ENCODE measurements at regions not wholly inside any gene's neighbourhood (a gene's known extent, or its start where the extent isn't known, plus 50 kb on each side); places are given as distances from the start of the nearest gene placed in this dataset.

- no peak for DNase-seq (ENCODE audit: low read depth)
- no peak for TF ChIP-seq CTCF (IDR thresholded peaks at IDR 0.05; ENCODE audit: low read length, missing control alignments)
- no peak overlapping the region for H3K4me3 ChIP-seq (replicated peaks; ENCODE audit: low read depth, low read length)
These were observed 236.3 kb downstream of the ACKR3 start for GRCh38 chr2:236805800-236806531.

DNA sequence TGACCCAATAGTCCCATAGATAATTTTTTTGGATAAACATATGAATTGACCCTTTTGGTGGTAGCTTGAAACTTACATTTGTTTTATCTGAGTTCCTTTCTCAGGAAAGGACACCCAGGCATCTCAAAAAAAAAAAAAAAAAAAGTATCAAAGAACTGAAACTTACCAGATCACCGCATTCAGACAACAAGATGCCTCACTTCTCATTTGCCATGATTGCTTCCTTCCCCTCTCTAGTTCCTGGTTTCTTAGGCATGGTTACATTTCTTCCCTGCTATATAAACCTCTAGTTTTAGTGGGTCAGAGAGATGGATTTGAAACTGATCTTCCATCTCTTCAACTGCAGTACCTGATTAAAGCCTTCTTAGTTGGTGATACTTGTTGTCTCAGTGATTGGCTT lies 240.1 kb downstream of the ACKR3 start:
- no peak for DNase-seq (ENCODE audit: low read depth)
- no peak for TF ChIP-seq CTCF (IDR thresholded peaks at IDR 0.05; ENCODE audit: low read length, missing control alignments)
- H3K4me3 ChIP-seq (replicated peaks; ENCODE audit: low read depth, low read length), result no peak overlapping the region

- DNase-seq (ENCODE audit: low read depth), result no peak
- no peak for TF ChIP-seq CTCF (IDR thresholded peaks at IDR 0.05; ENCODE audit: low read length, missing control alignments)
- H3K4me3 ChIP-seq (replicated peaks; ENCODE audit: low read depth, low read length), result no peak overlapping the region
These were observed 241.5 kb downstream of the ACKR3 start for GRCh38 chr2:236811062-236811656.

DNA sequence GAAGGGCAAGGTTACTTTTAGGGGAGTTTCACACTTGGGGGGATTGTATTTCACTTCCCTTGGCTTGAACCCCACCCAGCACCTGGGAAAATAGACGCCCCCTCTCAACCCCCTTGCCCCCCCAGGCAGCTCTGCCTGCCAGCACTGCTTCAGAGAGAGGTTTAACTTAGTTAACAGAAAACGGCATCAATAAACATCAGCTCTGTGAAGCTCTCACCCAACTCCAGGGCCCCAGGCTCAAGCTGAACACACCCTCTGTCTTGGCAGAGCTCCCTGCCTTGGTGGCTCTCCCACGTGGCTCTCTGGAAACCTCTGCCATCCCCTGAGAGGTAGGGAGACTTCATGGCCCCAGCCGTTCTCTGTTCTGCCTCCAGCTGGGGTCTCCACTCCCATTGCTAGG lies 244.1 kb downstream of the ACKR3 start:
- no peak for DNase-seq (ENCODE audit: low read depth)
- no peak for TF ChIP-seq CTCF (IDR thresholded peaks at IDR 0.05; ENCODE audit: low read length, missing control alignments)
- H3K4me3 ChIP-seq (replicated peaks; ENCODE audit: low read depth, low read length), result no peak overlapping the region

- H3K4me3 ChIP-seq (replicated peaks; ENCODE audit: low read depth, low read length), result no peak overlapping the region
- no peak for TF ChIP-seq CTCF (IDR thresholded peaks at IDR 0.05; ENCODE audit: low read length, missing control alignments)
- no peak for DNase-seq (ENCODE audit: low read depth)
These were observed 245.0 kb downstream of the ACKR3 start for GRCh38 chr2:236814593-236814992.

- TF ChIP-seq CTCF (IDR thresholded peaks at IDR 0.05; ENCODE audit: low read length, missing control alignments), result no peak
- no peak for DNase-seq (ENCODE audit: low read depth)
- H3K4me3 ChIP-seq (replicated peaks; ENCODE audit: low read depth, low read length), result no peak overlapping the region
These were observed 246.1 kb downstream of the ACKR3 start for GRCh38 chr2:236815746-236816145.

Data from fibroblast of pulmonary artery (primary cell).